Tibial artery (tissue), 4 donors: ENCODE measurements at regions not wholly inside any gene's neighbourhood (a gene's known extent, or its start where the extent isn't known, plus 50 kb on each side); places are given as distances from the start of the nearest gene placed in this dataset.
"Not testable (repeated sequence)": the region's sequence is repeated elsewhere in the genome, so short reads cannot be mapped to it uniquely, and the experiment has no call there.

Source experiments
- DNase-seq, 2 donors: peaks; one replicate each; pipeline ENCODE4 v3.0.0-alpha.2; 2019
- H3K27ac ChIP-seq, 2 donors: fragments of 200-600 bp; sonication (generic) in 1 of 2; 1 replicate in 1 of 2; 2 replicates in 1 of 2; pipeline ENCODE4 v1.5.1; 2018 to 2019; ENCODE audit warnings: mild to moderate bottlenecking in 1 of 2
- H3K27me3 ChIP-seq, 2 donors: fragments of 200-600 bp; sonication (generic) in 1 of 2; one replicate each; pipeline versions ENCODE4 v1.5.1 to v1.6.0; 2016 to 2019
- H3K36me3 ChIP-seq, 3 donors: fragments of 200-600 bp; sonication (generic) in 2 of 3; one replicate each; pipeline ENCODE4 v1.5.1; 2016 to 2019; ENCODE audit warnings: mild to moderate bottlenecking in 2 of 3
- H3K4me1 ChIP-seq, 4 donors: fragments of 200-600 bp; sonication (generic) in 2 of 4; 1 replicate in 3 of 4; 2 replicates in 1 of 4; pipeline ENCODE4 v1.5.1; 2016 to 2019
- H3K4me3 ChIP-seq, 2 donors: fragments of 200-600 bp; sonication (generic) in 1 of 2; 1 replicate in 1 of 2; 2 replicates in 1 of 2; pipeline ENCODE4 v1.5.1; 2018 to 2019; ENCODE audit warnings: mild to moderate bottlenecking in 2 of 2
- H3K9me3 ChIP-seq, 3 donors: fragments of 200-600 bp; sonication (generic) in 1 of 3; one replicate each; pipeline ENCODE4 v1.5.1; 2016 to 2019
- intact Hi-C: fragments of 100-400 bp; cut with DNase I; formaldehyde crosslinking; loops from one replicate; pipeline ENCODE4 v1.15.0; 2023; ENCODE audit warnings: low total_unique reads
- TF ChIP-seq, protein P1 (sequence below), 2 experiments: fragments of 200-600 bp in 1 of 2; fragments of 450-650 bp in 1 of 2; IDR thresholded peaks; one replicate each; pipeline ENCODE4 v1.5.1; 2017 to 2019; ENCODE audit warnings: antibody characterized with exemption in 2 of 2, mild to moderate bottlenecking in 1 of 2, moderate library complexity in 1 of 2

GRCh38 chr6:102815207-102815606 lies 1421.7 kb downstream of the GRIK2 start:
- no peaks in the 10 kb centered on the region for H3K9me3 ChIP-seq
- H3K36me3 ChIP-seq, result no peaks in the 10 kb centered on the region
- no peaks in the 10 kb centered on the region for H3K27me3 ChIP-seq
- H3K4me1 ChIP-seq, result no peaks in the 10 kb centered on the region
- intact Hi-C loops, result no loop called here
- TF ChIP-seq, protein P1, sequence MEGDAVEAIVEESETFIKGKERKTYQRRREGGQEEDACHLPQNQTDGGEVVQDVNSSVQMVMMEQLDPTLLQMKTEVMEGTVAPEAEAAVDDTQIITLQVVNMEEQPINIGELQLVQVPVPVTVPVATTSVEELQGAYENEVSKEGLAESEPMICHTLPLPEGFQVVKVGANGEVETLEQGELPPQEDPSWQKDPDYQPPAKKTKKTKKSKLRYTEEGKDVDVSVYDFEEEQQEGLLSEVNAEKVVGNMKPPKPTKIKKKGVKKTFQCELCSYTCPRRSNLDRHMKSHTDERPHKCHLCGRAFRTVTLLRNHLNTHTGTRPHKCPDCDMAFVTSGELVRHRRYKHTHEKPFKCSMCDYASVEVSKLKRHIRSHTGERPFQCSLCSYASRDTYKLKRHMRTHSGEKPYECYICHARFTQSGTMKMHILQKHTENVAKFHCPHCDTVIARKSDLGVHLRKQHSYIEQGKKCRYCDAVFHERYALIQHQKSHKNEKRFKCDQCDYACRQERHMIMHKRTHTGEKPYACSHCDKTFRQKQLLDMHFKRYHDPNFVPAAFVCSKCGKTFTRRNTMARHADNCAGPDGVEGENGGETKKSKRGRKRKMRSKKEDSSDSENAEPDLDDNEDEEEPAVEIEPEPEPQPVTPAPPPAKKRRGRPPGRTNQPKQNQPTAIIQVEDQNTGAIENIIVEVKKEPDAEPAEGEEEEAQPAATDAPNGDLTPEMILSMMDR (IDR thresholded peaks at IDR 0.05), result no peak
- no peak overlapping the region for H3K27ac ChIP-seq
- H3K4me3 ChIP-seq, result no peak overlapping the region
- no peak for DNase-seq

DNA sequence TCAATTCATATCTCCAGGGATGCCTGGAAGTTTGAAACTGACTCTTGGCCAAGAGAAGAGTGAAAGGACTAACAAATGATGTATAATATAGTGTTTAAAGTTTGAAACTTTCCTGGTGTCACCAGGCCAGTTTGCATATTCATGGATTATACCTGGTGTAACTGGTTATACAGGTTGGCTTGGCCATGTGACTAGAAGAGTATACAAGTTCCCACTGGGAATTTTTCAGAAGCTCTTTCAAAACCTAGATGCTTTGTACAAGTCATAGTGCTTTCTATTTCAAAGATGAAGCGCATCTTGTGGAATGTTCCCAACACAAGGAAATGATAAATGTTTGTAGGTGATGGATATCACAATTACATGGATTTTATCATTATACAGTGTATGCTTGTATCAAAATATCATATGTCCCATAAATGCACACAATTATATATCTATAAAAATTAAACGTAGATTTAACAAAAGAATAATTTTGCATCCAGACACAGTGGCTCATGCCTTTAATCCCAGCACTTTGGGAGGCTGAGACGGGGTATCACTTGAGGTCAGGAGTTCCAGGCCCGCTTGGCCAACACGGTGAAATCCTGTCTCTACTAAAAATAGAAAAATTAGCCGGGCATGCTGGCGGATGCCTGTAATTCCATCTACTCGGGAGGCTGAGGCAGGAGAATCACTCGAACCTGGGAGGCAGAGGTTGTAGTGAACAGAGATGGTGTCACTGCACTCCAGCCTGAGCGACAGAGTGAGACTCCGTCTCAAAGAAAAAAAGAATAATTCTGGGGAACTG lies 1420.2 kb downstream of the GRIK2 start:
- H3K9me3 ChIP-seq, result no peaks in the 10 kb centered on the region
- no peak for DNase-seq
- TF ChIP-seq, protein P1 (IDR thresholded peaks at IDR 0.05), result no peak
- intact Hi-C loops, result no loop called here
- H3K4me3 ChIP-seq, result no peak overlapping the region
- no peaks in the 10 kb centered on the region for H3K27me3 ChIP-seq
- H3K27ac ChIP-seq, result no peak overlapping the region
- H3K4me1 ChIP-seq, result no peaks in the 10 kb centered on the region
- no peaks in the 10 kb centered on the region for H3K36me3 ChIP-seq

- no peak overlapping the region for H3K4me3 ChIP-seq
- intact Hi-C loops, result no loop called here
- no peaks in the 10 kb centered on the region for H3K9me3 ChIP-seq
- TF ChIP-seq, protein P1 (IDR thresholded peaks at IDR 0.05), result no peak
- no peaks in the 10 kb centered on the region for H3K27me3 ChIP-seq
- DNase-seq, result no peak
- H3K27ac ChIP-seq, result no peak overlapping the region
- H3K36me3 ChIP-seq, result no peaks in the 10 kb centered on the region
- no peaks in the 10 kb centered on the region for H3K4me1 ChIP-seq
These were observed 1418.7 kb downstream of the GRIK2 start for GRCh38 chr6:102812242-102812641.

DNA sequence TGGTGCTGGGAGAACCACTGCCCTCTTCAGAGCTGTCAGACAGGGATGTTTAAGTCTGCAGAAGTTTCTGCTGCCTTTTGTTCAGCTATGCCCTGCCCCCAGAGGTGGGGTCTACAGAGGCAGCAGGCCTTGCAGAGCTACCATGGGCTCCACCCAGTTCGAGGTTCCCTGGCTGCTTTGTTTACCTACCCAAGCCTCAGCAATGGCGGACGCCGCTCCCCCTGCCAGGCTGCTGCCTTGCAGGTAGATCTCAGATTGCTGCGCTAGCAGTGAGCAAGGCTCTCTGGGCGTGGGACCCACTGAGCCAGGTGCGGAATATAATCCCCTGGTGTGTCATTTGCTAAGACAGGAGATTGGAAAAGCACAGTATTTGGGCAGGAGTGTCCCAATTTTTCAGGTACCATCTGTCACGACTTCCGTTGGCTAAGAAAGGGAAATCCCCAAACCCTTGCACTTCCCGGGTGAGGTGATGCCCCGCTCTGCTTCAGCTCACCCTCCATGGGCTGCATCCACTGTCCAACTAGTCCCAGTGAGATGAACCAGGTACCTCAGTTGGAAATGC lies 1415.5 kb downstream of the GRIK2 start:
- H3K4me1 ChIP-seq, H3K27ac ChIP-seq, intact Hi-C loops, H3K4me3 ChIP-seq, H3K9me3 ChIP-seq, H3K36me3 ChIP-seq, H3K27me3 ChIP-seq, DNase-seq: not testable (repeated sequence)

DNA sequence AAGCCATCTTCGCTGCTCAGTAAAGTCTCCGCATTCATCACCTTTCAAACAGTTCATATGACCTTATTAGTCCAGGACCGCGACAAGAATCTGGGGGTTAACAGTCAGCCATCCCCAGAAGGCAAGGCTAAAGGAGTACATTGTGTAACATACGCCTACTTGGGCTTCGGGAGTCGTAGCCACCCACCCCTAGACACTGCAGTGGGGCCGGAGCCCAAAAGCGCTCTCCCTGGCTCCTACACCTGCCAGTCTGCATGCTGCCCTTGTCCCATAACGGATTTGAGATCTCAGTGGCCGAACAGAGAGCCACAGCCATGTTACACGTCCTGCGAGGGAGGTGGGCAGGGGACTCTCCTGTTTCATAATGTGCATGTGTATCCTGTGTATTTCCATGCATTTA lies 1405.5 kb downstream of the GRIK2 start:
- no peaks in the 10 kb centered on the region for H3K36me3 ChIP-seq
- no peaks in the 10 kb centered on the region for H3K9me3 ChIP-seq
- no peaks in the 10 kb centered on the region for H3K4me1 ChIP-seq
- H3K27me3 ChIP-seq, result no peaks in the 10 kb centered on the region
- intact Hi-C loops, result no loop called here
- H3K4me3 ChIP-seq, result no peak overlapping the region
- TF ChIP-seq, protein P1 (IDR thresholded peaks at IDR 0.05), result no peak
- H3K27ac ChIP-seq, result no peak overlapping the region
- no peak for DNase-seq

- H3K4me3 ChIP-seq, result no peak overlapping the region
- H3K27ac ChIP-seq, result no peak overlapping the region
- no peaks in the 10 kb centered on the region for H3K27me3 ChIP-seq
- no peaks in the 10 kb centered on the region for H3K9me3 ChIP-seq
- no peaks in the 10 kb centered on the region for H3K4me1 ChIP-seq
- TF ChIP-seq, protein P1 (IDR thresholded peaks at IDR 0.05), result no peak
- no peaks in the 10 kb centered on the region for H3K36me3 ChIP-seq
- no peak for DNase-seq
- intact Hi-C loops, result no loop called here
These were observed 1405.1 kb downstream of the GRIK2 start for GRCh38 chr6:102798636-102799035.
